ENCODE measurements at regions not wholly inside any gene's neighbourhood (a gene's known extent, or its start where the extent isn't known, plus 50 kb on each side); places are given as distances from the start of the nearest gene placed in this dataset.

DNA sequence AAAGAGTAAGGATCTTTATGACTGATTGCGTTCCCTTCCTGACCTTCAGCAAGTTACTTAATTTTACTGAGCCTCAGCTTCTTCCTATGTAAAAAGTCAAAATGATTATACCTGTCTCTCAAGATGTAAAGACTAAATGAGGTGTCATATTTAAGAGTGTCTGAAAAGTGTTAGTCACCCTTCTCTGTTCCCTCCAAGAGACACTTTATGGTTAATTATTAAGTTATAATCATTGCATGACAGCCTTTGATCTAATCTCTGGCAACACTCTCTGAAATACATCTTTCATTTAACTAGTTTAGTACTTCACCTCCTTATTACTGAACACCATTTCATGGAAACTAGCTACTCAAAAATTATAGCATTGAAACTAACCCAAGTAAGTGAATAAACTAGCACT lies 54.8 kb downstream of the BMAL2 start:
- Histone ChIP-seq H3K27ac (ENCODE audit: low read depth, low read length) (no peak overlapping the region), H3K4me3 (ENCODE audit: low read depth, low read length) (no peak overlapping the region), H3K9me3 (ENCODE audit: control insufficient read depth, insufficient read depth, low read length) (no peaks in the 10 kb centered on the region), H3K27me3 (ENCODE audit: control insufficient read depth, insufficient read depth, low read length) (no peaks in the 10 kb centered on the region)
- ChIA-PET POLR2A (no interaction called here), CTCF (interaction anchor here (1.0 to 1.2 kb wide), 3 partner anchors 8 to 265 kb away, joined by 3 to 6 read pairs (median 4); no protein-coding TSS in a partner anchor)
- no peak for DNase-seq (ENCODE audit: low read depth, low spot score)
- TF ChIP-seq, protein P1, sequence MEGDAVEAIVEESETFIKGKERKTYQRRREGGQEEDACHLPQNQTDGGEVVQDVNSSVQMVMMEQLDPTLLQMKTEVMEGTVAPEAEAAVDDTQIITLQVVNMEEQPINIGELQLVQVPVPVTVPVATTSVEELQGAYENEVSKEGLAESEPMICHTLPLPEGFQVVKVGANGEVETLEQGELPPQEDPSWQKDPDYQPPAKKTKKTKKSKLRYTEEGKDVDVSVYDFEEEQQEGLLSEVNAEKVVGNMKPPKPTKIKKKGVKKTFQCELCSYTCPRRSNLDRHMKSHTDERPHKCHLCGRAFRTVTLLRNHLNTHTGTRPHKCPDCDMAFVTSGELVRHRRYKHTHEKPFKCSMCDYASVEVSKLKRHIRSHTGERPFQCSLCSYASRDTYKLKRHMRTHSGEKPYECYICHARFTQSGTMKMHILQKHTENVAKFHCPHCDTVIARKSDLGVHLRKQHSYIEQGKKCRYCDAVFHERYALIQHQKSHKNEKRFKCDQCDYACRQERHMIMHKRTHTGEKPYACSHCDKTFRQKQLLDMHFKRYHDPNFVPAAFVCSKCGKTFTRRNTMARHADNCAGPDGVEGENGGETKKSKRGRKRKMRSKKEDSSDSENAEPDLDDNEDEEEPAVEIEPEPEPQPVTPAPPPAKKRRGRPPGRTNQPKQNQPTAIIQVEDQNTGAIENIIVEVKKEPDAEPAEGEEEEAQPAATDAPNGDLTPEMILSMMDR (IDR thresholded peaks at IDR 0.05; ENCODE audit: low read depth, low read length), result no peak

- CTCF ChIA-PET, result interaction anchor here (1.0 to 1.3 kb wide), 2 partner anchors 36 to 45 kb away, joined by 3 read pairs; no protein-coding TSS in a partner anchor
- TF ChIP-seq, protein P1 (IDR thresholded peaks at IDR 0.05; ENCODE audit: low read depth, low read length), result no peak
These were observed 56.0 kb downstream of the BMAL2 start for GRCh38 chr12:27388650-27389049.

GRCh38 chr12:27394676-27395075 lies 51.9 kb upstream of the SMCO2 start:
- TF ChIP-seq, protein P1 (IDR thresholded peaks at IDR 0.05; ENCODE audit: low read depth, low read length), result no peak
- POLR2A ChIA-PET, result no interaction called here
- DNase-seq (ENCODE audit: low read depth, low spot score), result no peak
- Histone ChIP-seq H3K27ac (ENCODE audit: low read depth, low read length) (no peak overlapping the region), H3K4me3 (ENCODE audit: low read depth, low read length) (no peak overlapping the region), H3K9me3 (ENCODE audit: control insufficient read depth, insufficient read depth, low read length) (no peaks in the 10 kb centered on the region), H3K27me3 (ENCODE audit: control insufficient read depth, insufficient read depth, low read length) (no peaks in the 10 kb centered on the region)
- CTCF ChIA-PET, result interaction anchor here (0.6 to 3.0 kb wide), 2 partner anchors 10 to 100 kb away, joined by 4 to 13 read pairs; no protein-coding TSS in a partner anchor

More at GRCh38 chr12:27388650-27389049, 56.0 kb downstream of the BMAL2 start:
- no peak overlapping the region for H3K27ac ChIP-seq (ENCODE audit: low read depth, low read length)
- no peak for DNase-seq (ENCODE audit: low read depth, low spot score)
- H3K9me3 ChIP-seq (ENCODE audit: control insufficient read depth, insufficient read depth, low read length), result no peaks in the 10 kb centered on the region
- no peak overlapping the region for H3K4me3 ChIP-seq (ENCODE audit: low read depth, low read length)
- no peaks in the 10 kb centered on the region for H3K27me3 ChIP-seq (ENCODE audit: control insufficient read depth, insufficient read depth, low read length)
- POLR2A ChIA-PET, result no interaction called here

DNA sequence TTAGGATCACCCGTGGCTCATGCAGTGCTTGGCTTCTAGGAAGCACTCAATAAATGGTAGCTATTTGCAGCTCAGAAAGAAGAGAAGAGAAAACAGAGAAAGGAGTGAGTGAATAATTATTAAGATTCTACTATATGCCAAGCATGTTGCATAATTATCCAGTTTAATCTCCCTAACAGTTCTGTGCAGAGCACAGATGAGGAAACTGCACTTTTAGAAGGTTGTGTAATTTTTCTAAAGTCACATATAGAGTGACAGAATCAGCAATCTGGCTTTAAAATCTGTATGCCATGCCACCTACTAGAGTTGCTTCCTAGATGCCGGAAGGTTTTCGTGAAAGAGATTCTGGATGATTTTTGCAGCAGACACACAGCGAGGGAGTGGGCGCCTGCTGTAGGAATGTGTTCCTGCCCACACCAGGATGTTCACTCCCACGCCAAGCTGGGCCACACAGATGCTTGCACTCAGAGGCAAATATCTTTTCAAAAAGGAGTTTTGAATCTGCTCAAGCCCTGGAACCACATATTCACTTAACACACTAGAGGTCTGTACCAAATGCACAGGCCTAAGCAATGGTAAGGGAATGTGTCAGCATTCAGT lies 50.2 kb upstream of the SMCO2 start:
- CTCF ChIA-PET, result no interaction called here
- Histone ChIP-seq H3K27ac (ENCODE audit: low read depth, low read length) (no peak overlapping the region), H3K9me3 (ENCODE audit: control insufficient read depth, insufficient read depth, low read length) (no peaks in the 10 kb centered on the region), H3K4me3 (ENCODE audit: low read depth, low read length) (no peak overlapping the region), H3K27me3 (ENCODE audit: control insufficient read depth, insufficient read depth, low read length) (no peaks in the 10 kb centered on the region)
- POLR2A ChIA-PET, result no interaction called here
- no peak for DNase-seq (ENCODE audit: low read depth, low spot score)
- TF ChIP-seq, protein P1 (IDR thresholded peaks at IDR 0.05; ENCODE audit: low read depth, low read length), result no peak
